ENCODE measurements at regions not wholly inside any gene's neighbourhood (a gene's known extent, or its start where the extent isn't known, plus 50 kb on each side); places are given as distances from the start of the nearest gene placed in this dataset.

GRCh38 chr17:69719474-69720048 lies 305.1 kb downstream of the MAP2K6 start:
- TF ChIP-seq CTCF (IDR thresholded peaks at IDR 0.05) (no peak), POLR2AphosphoS5 (IDR thresholded peaks at IDR 0.05) (no peak), POLR2A (IDR thresholded peaks at IDR 0.05) (no peak)

All from breast epithelium (tissue), 3 donors.